GM18505 (cell line): ENCODE measurements at regions not wholly inside any gene's neighbourhood (a gene's known extent, or its start where the extent isn't known, plus 50 kb on each side); places are given as distances from the start of the nearest gene placed in this dataset.
"Not testable (repeated sequence)": the region's sequence is repeated elsewhere in the genome, so short reads cannot be mapped to it uniquely, and the experiment has no call there.

Experiments used
- ATAC-seq: cut with Tn5 transposase; IDR thresholded peaks from one replicate; pipeline ENCODE4 v1.9.1; 2021; ENCODE audit not compliant: unreplicated experiment
- POLR2A ChIP-seq: IDR thresholded peaks from 4 replicates; pipeline ENCODE4 v1.6.1; 2011; ENCODE audit warnings: borderline replicate concordance; ENCODE audit not compliant: insufficient read depth, insufficient read length; ENCODE audit errors: extremely low read depth

- TF ChIP-seq POLR2A = no peak
- ATAC-seq = no peak
Observed at GRCh38 chr10:26355241-26355640, 82.9 kb upstream of the APBB1IP start.

- peak; percentile 67 for ATAC-seq
- TF ChIP-seq POLR2A = no peak
Observed at GRCh38 chr10:26357203-26357602, 80.9 kb upstream of the APBB1IP start.

- TF ChIP-seq POLR2A = no peak
- no peak for ATAC-seq
Observed at GRCh38 chr10:26358071-26358470, 80.1 kb upstream of the APBB1IP start.

GRCh38 chr10:26359670-26360069, 78.5 kb upstream of the APBB1IP start:
- no peak for ATAC-seq
- TF ChIP-seq POLR2A = no peak

GRCh38 chr10:26361351-26361750, 76.8 kb upstream of the APBB1IP start:
- no peak for TF ChIP-seq POLR2A
- no peak for ATAC-seq

- ATAC-seq = no peak
- no peak for TF ChIP-seq POLR2A
Observed at GRCh38 chr10:26361971-26362370, 76.2 kb upstream of the APBB1IP start.

GRCh38 chr10:26365681-26366358, 72.3 kb upstream of the APBB1IP start:
- no peak for ATAC-seq
- no peak for TF ChIP-seq POLR2A

GRCh38 chr10:26367035-26367434, 71.1 kb upstream of the APBB1IP start:
- not testable (repeated sequence) for ATAC-seq

GRCh38 chr10:26367771-26368170, 70.4 kb upstream of the APBB1IP start:
- no peak for ATAC-seq
- no peak for TF ChIP-seq POLR2A

- ATAC-seq = peak; percentile 35
- TF ChIP-seq POLR2A = no peak
Observed at GRCh38 chr10:26368463-26368862, 69.7 kb upstream of the APBB1IP start.

- peak; percentile 71 for ATAC-seq
- no peak for TF ChIP-seq POLR2A
Observed at GRCh38 chr10:26372513-26373354, 65.4 kb upstream of the APBB1IP start.

GRCh38 chr10:26374426-26374825, 63.7 kb upstream of the APBB1IP start:
- no peak for TF ChIP-seq POLR2A
- ATAC-seq = no peak

GRCh38 chr10:26377224-26377810, 60.8 kb upstream of the APBB1IP start:
- not testable (repeated sequence) for ATAC-seq

GRCh38 chr10:26378861-26379294, 59.3 kb upstream of the APBB1IP start:
- TF ChIP-seq POLR2A = no peak

More at GRCh38 chr10:26378861-26379294, 59.3 kb upstream of the APBB1IP start:
- no peak for ATAC-seq
